ENCODE measurements at regions not wholly inside any gene's neighbourhood (a gene's known extent, or its start where the extent isn't known, plus 50 kb on each side); places are given as distances from the start of the nearest gene placed in this dataset.
"Not testable (repeated sequence)": the region's sequence is repeated elsewhere in the genome, so short reads cannot be mapped to it uniquely, and the experiment has no call there.

DNA sequence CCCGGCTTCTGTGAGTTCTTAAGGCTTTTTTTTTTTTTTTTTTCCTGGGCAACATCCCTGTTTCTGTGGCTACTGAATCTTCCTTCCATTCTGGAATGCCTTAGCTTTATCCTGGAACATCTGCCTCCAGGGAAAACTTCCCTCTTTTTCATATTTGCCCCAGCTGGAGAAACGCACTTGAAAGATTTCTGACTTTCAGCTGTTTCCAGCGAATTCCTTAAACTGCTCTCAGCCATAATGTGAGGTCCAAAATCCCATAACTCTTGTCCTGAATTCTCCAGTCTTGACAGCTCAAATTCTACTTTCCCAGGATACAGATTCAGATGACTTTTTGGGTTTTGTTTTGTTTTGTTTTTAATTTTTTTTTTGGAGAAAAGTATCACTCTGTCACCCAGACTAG, 263.6 kb upstream of the AUTS2 start:
- no peak for DNase-seq

DNA sequence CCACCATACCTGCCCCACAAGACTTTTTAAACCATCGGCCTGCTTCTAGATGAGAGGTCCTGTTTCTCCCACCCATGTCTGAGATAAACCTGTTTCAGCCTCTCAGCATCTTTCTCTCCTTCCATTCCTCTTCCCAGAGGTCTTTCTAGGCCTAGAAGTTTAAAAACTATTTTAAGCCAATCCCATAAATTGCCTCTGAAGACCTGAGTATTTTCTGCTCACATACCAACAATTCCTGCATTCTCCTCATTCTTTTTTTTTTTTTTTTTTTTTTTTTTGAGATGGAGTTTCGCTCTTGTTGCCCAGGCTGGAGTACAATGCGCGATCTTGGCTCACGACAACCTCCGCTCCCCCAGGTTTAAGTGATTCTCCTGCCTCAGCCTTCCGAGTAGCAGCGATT, 262.9 kb upstream of the AUTS2 start:
- no peak for DNase-seq

DNA sequence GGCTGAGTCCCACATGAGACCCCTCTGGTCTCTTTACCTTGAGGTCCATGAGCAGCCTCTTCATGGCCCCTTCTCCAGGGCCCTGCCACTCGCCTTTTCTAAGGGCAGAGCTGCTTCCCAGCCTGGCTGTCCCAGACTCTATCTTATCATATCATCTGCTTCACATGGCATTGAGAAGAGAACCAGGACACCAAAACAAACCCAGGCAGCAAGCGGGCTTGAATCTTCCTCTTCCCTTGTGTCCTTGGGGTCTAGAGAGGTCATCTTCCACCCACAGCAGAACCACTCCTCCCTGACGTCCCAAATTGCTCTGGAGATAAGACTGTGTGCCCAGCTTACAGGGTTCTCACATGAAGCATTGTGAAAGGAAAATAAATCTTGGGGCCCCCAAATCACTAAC, 261.3 kb upstream of the AUTS2 start:
- no peak for DNase-seq

DNA sequence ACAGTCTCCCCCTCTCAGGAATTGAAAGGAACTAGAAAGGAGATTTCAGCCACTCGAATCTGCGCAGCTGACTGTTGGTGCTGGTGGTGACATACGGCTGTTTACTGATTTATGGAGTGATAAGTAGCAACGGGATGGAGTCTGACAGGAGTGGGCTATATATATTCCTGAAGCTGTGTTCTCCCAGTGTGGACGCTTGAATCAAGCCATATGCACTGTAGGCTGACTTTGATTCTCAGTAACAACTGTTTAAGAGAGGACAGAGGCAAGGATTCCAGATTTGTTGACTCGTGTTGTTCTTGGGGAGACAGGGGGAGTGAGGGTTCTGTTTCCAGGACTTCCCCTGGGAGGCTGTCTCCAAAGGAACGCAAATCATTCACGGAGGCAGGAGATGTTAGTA, 260.1 kb upstream of the AUTS2 start:
- DNase-seq = no peak

DNA sequence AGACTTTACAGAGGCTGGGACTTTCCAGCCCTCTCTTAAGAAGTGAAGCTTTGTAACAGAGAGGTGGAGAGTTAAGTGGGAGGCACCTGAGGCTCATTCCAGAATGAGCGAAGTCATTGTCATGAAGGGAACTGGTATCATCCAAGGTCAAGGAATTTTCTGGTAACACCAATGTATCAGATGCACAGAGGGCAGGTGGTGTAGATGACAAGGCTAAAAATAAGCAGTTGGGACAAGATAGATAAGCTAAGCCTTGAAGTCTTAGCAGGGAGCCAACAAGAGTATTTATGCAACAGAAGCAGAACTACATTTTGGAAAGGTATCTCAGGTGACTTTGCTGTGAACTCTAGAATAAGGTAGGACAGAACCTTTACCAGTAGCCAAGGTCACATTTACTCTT, 257.0 kb upstream of the AUTS2 start:
- DNase-seq = no peak

DNA sequence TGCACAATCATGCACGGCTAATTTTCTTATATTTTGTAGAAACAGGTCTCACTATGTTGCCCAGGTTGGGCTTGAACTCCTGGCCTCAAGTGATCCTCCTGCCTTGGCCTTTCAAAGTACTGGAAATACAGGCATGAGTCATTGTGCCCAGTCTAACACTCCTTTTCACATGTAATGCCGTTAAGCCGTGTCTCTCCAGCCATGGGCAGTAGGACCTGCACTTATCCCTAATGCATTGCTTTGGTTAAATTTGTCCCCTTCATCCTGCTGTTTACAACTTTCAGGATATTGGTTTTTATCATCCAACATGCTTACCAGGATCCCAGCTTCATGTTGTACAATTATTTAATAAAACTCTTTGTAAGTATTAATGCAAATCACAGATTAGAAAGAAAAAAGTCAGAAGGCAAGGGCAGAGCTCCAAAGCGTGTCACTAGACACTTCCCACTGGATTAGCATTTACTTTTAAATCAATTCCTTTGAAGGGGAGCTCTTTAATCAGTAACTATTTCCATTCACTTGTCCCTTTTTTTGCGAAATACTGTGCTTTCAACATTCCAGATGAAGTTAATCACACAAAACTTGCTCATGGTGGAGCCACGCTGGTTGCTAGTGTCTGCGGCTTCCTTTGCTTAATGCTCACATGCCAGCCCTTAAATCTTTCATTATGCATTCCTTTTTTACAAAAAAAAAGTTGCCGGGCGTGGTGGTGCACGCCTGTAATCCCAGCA, 256.0 kb upstream of the AUTS2 start:
- no peak for DNase-seq

DNA sequence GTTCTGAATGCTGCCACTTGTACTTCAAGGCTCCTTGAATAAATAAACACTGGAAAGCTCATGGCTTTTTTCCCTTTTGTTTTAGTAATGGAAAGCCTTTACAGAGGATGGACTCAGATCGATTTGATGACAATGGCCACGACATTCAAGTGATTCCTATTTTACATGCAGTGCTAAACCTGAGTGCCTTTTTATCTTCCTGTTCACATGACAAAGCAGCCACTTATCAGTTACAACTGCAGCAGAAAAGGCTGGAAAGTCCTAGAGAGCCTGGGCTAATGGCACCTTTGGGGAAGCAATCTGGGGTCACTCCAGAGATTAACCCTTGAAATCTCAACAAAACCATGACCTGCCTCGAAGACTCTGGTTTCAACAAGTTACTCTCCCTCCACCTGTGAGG, 249.0 kb upstream of the AUTS2 start:
- DNase-seq = no peak

DNA sequence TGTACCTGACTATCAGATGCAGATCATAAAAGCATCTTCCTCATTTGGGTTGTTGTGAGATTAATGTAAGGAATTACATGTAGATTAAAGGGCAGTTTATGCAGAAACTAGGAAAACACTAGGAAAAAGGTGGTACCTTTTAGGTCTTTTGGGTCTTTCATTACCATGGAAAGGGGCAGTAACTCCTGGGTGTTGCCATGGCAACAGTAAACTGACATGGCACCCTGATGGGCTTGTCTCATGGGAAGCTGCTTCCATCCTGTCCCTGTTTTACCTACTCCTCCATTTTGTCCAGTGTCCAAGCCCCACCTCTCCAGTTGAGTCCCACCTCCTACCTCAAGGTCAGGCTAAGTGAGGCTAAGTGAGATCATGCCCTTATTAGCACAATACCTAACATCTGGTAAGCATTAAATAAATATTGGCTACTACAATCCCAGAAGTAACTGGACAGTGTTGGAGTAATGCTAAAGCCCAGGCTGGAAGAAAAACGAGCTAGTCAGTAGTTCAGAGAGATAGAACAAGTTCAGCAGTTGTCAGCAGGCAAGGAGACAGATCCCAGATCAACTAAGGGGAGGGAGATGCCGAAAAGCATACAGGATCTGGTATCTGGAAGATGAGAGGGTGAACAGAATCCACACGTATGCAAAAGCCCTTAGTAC, 240.0 kb upstream of the AUTS2 start:
- no peak for DNase-seq

DNA sequence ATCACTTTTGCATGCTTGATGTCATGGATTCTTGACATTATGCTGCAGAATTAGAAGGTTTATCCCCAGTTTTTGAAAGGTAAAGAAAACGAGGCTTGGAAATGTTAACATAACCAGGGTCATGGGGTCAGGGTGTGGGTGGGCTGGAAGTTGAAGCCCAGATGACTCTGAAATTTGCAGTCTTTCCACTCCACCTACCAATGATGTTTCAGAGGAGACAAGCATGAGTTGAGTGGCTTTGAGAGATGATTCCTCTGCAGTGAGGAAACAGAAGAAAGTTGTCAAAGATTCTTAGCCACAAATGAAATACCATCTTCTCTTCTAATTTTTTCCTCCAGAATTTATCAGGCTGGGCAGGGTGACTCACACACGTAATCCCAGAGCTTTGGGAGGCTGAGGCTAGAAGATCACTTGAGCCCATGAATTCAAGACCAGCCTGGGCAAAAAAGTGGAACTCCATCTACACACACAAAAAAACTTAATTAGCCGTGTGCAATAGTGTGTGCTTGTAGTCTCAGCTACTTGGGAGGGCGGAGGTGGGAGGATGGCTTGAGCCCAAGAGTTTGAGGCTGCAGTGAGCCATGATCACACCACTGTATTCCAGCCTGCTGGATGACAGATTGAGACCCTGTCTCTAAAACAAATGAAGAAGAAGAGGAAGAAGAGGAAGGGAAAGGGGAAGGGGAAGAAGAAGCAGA, 239.1 kb upstream of the AUTS2 start:
- DNase-seq = peak; percentile 16

DNA sequence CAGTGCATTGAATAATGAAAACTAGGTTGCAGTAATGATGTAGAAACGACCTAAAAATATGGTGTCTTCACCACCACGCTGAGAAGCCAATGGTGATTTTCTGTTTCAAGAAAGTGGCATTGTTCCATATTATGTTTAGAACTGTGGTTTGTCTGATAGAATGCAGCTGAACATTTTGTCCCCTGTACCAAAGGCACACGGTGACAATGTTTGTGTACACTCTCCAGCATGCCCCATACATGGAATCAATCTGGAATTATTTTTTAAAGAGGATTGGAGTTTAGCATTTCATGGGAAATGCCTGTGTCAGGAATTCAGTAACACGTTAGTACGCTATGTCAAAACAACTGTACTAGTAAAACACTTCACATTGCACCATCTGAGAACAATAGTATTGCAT, 237.4 kb upstream of the AUTS2 start:
- DNase-seq = no peak

DNA sequence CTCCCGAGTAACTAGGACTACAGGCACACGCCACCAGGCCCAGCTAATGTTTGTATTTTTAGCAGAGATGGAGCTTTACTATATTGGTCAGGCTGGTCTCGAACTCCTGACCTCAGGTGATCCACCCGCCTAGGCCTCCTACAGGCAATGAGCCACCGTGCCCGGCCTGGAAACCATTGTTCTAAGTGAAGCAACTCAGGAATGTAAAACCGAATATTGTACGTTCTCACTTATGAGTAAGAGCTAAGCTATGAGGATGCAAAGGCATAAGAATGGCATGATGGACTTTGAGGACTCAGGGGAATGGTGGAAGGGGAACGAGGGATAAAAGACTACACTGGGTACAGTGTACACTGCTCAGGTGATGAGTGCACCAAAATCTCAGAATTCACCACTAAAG, 235.1 kb upstream of the AUTS2 start:
- peak; percentile 55 for DNase-seq

DNA sequence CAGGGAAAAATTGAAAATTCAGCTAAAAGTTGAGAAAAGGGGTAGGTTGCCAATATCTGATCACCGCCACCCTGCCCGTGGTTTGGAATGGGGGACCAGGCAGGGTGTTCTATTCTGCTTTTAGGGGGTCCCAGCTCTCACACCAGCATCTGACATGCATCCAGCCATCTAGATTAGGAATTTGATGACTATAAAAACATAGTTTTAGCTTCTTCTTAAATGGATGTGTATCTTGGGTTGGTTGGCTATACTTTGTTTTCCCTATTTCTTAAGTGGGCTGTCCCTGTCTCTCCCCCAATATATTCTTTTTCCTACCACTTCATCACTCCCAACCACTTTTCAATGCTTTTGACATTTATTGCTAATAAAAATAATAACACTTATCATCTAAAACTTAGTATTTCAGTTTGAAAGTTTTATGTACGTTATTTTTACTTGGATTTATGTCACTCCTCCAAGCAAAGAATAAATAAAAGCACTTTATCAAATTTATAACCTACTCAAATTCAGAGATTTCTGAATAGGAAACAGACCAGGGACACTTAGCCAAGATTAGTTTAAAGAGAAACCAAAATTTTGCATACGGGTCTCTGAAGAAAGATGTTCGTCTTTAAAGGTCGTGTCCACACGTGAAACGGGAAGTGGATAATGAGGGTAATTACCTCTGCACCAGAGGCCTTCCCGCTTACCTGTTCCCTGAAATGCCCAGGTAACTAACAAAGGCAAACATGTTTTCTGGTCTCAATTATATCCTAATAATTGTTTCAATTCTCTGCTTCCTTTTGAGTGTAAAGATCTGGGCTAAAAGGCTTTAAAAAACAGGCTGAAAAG, 233.2 kb upstream of the AUTS2 start:
- no peak for DNase-seq

DNA sequence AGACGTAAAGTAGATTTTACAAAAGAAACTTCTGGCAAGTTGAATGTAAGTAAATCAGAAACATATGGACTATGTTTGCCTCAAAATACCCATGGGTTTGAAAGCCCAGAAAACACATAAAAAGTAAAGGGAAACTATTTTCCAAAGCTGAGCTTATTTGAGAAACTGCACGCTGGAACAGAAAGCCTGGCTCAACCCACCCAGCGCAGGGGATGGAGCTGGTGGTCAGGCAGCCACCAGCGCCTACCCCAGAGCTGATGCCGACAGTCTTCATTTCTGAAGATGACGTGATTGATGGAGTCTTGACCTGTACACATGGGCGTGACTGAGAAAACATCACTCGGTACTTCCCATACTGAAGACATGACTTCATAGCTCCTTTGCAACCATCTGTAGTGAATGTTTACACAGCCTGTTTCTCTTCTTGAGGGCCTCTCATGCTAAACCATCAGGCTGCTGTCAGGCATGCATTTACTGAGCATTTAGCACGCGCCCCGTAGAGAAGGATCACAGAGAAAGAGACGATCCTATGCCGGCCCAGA, 232.6 kb upstream of the AUTS2 start:
- DNase-seq = peak; percentile 4

DNA sequence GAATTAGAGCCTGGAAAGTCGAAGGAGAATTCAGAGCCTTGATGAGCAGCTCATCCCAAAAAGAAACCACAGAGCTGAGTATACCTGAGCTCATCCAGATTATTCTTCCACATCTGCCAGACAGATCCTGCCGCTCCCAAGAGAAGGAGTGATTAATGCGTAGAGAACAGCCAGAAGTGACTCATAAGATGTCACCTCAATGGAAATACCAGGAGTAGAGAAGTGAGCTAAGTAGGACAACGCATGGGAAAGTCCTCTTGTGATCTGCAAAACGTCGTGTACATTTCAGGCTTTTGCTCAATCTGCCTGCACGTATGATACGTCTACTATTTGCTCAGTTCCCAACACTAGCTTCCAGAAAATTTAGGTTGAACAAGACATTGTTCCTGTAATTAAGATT, 230.5 kb upstream of the AUTS2 start:
- DNase-seq = peak; percentile 40

DNA sequence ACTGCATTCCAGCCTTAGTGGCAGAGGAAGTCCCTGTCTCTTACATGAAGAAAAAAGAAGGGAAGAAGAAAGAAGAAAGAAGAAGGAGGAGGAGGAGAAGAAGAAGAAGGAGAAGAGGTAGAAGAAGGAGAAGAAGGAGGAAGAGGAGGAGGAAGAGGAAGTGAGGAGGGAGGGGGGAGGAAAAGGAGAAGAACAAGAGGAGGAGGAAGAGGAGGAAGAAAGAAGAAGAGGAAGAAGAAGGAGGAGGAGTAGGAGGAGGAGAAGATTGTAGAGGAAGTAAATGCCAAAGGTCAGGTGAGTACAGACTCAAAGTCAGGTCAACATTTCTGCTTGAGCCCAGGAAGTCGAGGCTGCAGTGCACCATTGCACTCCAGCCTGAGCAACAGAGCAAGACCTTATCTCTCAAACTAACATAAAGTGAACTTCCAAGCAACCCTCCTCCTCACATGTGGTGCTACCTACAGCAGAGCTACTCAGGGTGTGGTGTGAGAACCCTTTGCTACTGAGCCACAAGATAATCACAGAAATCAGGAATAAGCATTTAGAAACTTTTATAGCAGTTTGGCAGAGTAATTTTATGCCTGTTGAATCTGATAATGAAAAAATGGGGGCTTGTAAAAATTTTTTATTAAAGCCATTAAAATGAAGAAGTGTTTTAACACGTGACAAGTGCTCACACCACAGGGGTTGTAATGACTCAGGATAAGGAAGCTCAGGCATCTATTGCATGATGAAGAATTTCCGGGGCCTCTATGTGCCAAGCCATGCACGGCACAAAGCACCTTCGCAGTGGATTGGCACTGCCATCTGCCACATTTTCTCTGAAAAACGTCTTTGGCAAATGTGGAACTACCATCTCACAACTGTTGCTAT, 224.9 kb upstream of the AUTS2 start:
- peak; percentile 76 for DNase-seq

DNA sequence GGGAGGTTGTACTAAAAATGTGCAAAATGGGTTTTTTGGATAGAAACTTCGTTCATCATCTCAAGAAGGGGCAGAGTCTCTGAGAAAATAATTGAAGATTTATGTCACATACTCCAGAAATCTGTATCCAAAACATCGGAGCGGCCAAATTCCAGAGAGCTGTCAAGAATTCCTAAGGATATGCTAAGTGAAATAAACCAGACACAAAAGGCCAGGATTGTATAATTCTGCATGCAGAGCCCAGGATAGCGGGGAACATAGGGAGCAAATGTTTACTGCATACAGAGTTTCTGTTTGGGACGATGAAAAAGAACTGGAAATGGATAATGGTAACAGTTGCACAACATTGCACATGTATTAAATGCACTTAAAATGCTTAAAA, 224.2 kb upstream of the AUTS2 start:
- no peak for DNase-seq

DNA sequence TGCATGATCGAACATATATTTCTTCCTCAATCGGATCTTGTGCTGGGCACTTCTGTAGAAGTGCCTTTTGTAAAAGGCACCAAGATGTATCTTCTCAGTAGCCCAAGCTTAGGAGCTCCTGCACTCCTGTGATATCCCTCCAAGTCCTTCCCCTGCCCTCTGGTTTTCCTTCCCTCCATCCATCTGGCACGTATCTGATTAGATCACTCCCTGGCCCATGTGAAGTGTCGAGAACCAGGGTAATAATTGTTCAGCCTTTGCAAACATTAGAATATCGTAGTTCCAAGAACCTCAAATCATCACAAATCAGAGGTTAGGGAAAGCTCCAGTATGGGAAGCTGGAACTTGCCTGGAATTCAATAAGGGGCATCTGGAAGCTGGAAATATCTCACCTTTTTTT, 221.1 kb upstream of the AUTS2 start:
- DNase-seq = no peak

DNA sequence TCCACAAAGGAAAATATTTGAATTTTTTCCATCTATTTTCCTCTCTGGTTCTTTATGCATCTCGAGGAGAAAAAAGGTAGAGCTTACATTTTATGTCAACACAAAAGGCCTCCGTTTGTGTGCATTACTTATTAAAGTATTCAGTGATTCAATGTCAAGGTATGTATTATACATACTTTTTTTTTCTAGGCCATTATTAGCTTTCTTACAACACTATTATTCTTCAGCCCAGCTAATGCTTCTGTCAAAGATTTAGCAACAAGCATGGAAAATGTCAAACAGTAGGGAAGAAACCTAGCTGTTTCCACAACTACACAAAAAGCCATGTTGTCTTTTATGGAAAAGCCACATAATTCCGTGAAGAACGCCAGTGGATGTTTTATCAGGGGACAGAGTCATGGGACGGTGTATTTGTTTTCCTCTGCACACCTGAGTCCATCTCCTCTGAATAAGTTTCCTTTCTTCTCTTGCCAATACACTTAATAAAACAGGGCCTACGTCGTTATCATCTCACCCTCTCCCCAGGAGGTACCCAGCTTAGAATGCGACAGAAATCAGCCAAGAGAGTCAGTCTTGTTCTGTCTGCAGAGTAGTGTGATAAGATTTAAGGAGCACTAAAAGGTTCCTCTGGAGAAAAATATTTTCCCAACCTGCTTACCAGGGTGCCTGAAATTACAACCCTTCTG, 209.7 kb upstream of the AUTS2 start:
- no peak for DNase-seq

DNA sequence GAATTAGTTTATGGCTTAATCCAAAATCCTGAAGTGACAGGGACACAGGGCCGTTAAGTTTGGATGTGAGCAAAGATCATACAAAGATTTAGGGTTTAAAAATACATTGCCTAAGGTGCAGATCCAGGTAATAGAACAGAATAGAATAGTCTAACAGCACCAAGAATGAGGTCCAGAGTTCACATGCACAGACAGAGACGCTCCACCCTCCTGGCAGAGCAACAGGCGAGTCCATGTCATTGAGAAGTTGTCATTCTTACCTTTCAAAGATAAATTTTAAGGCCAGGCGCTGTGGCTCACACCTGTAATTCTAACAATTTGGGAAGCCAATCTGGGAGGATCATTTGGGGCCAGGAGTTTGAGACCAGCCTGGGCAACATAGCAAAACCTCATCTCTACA, 209.1 kb upstream of the AUTS2 start:
- DNase-seq = no peak

DNA sequence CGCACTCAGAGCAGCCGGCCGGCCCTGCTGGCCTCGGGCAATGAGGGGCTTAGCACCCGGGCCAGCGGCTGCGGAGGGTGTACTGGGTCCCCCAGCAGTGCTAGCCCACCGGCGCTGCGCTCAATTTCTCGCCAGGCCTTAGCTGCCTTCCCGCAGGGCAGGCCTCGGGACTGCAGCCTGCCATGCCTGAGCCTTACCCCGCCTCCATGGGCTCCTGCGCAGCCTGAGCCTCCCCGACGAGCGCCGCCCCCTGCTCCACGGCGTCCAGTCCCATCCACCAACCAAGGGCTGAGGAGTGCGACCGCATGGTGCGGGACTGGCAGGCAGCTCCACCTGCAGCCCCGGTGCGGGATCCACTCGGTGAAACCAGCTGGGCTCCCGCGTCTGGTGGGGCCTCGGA, 204.4 kb upstream of the AUTS2 start:
- not testable (repeated sequence) for DNase-seq

DNA sequence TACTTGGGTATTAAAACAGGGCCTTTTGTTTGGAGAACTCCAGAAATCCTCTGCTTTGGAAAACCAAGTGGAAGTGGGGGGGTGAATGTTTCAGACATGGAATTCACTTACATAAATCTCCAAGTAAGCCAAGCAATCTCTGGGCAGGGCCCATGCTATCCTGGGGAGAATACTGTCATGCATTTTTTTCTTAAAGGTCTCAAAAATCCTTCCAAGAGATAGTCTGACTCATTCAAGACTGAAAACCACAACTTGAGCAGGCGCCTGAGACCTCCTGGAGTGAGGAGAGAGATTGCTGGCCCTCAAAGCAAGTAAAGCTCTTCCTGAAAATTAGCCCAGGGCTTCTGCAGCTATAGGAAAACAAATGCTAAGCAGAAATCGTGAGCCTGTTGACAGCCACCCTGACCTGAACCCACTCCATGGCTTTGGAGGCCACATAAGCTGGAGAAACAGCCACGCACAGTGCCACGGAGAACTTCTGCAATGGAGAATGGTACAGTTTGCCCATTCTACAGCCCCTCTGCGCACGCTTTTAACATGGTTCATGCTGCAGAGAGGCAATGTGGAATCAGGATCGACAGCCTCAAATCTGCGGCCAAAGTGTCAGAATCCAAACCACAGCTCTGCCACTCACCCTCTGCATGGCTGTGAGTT, 203.1 kb upstream of the AUTS2 start:
- DNase-seq = peak; percentile 95

All from NCI-H226 (cell line).